ENCODE measurements at regions not wholly inside any gene's neighbourhood (a gene's known extent, or its start where the extent isn't known, plus 50 kb on each side); places are given as distances from the start of the nearest gene placed in this dataset.

GRCh38 chr5:159638481-159638880, 277.8 kb upstream of the ADRA1B start (continued):
- TF ChIP-seq PRDM15 (CRISPR knock-in tag; IDR thresholded peaks at IDR 0.05), result no peak
- no peak for TF ChIP-seq NFYA (IDR thresholded peaks at IDR 0.05; ENCODE audit: borderline replicate concordance, low read depth, low read length)
- no peak for TF ChIP-seq SRF (IDR thresholded peaks at IDR 0.05; ENCODE audit: low read depth in 2 of 2, low read length in 2 of 2)
- TF ChIP-seq USF2 (IDR thresholded peaks at IDR 0.05; ENCODE audit: borderline replicate concordance, low read depth, low read length), result no peak
- TF ChIP-seq POLR2AphosphoS2 (IDR thresholded peaks at IDR 0.05; ENCODE audit: low read depth, low read length), result no peak

- Histone ChIP-seq H3K4me1 (ENCODE audit: control insufficient read depth, insufficient read depth, low read length) (no peaks in the 10 kb centered on the region), H3K9ac (ENCODE audit: control insufficient read depth, insufficient read depth, low read length) (no peak overlapping the region), H3K36me3 (ENCODE audit: control insufficient read depth in 2 of 2, insufficient read depth in 2 of 2, low read length in 1 of 2) (no peaks in the 10 kb centered on the region), H3K9me3 (replicated peaks; ENCODE audit: control insufficient read depth, insufficient read depth, low read length) (no peaks in the 10 kb centered on the region; the same call in 2 of the 3 replicates), H3K27me3 (replicated peaks in 1 of 2; ENCODE audit: control insufficient read depth in 2 of 2, insufficient read depth in 2 of 2, low read length in 1 of 2) (no peaks in the 10 kb centered on the region; a peak in 1 of 4 replicates), H3K4me2 (ENCODE audit: control insufficient read depth, insufficient read depth) (no peak overlapping the region), H3K79me2 (ENCODE audit: control insufficient read depth, insufficient read depth, low read length) (no peaks in the 10 kb centered on the region), H3K4me3 (no peak overlapping the region), H2AFZ (ENCODE audit: control insufficient read depth, low read depth, low read length) (no peak overlapping the region), H3K27ac (ENCODE audit: control insufficient read depth, insufficient read depth) (no peak overlapping the region), H4K20me1 (ENCODE audit: control insufficient read depth, insufficient read depth) (no peaks in the 10 kb centered on the region)
- no peak for TF ChIP-seq EED (IDR thresholded peaks at IDR 0.05; ENCODE audit: low read depth)
- no peak for TF ChIP-seq RAD51 (IDR thresholded peaks at IDR 0.05)
- no peak for TF ChIP-seq ZBTB33 (IDR thresholded peaks at IDR 0.05)
- no peak for TF ChIP-seq SUPT20H (IDR thresholded peaks at IDR 0.05; ENCODE audit: borderline replicate concordance, control insufficient read depth, low read depth, low read length)
- TF ChIP-seq STAT1 (conservative IDR thresholded peaks at IDR 0.05), result no peak
- no peak for TF ChIP-seq POLR2A (IDR thresholded peaks at IDR 0.05; ENCODE audit: low read depth, low read length)
- in situ Hi-C loops (cut with MboI) (no loop called here), intact Hi-C loops (cut with micrococcal nuclease; ENCODE audit: unreplicated experiment) (no loop called here)
- ChIA-PET SMC1A (ENCODE audit: uncharacterized antibody, unreplicated experiment) (interaction anchor here (0.8 to 1.0 kb wide), 2 partner anchors 21 to 198 kb away, joined by 3 read pairs; no protein-coding TSS in a partner anchor), POLR2A (interaction anchor here (0.6 kb wide), 1 partner anchor 583 kb away, joined by 5 read pairs; no protein-coding TSS in a partner anchor), CTCF (no interaction called here), RAD21 (ENCODE audit: unreplicated experiment) (no interaction called here)
- no peak for FAIRE-seq
- no TSS peak for BruUV-seq (replicated peaks)
- 23% methylated on average over 2 of the region's 2 CpGs for WGBS (ENCODE audit: insufficient coverage, insufficient replicate concordance, low lambda C conversion rate, missing lambda C conversion rate)
- no peak for ATAC-seq
- DNase-seq (ENCODE audit: low read depth, low spot score), result no peak
Observed at GRCh38 chr5:159638954-159639559, 277.2 kb upstream of the ADRA1B start.

Data from GM12878 (cell line).